ENCODE measurements at regions not wholly inside any gene's neighbourhood (a gene's known extent, or its start where the extent isn't known, plus 50 kb on each side); places are given as distances from the start of the nearest gene placed in this dataset.

DNA sequence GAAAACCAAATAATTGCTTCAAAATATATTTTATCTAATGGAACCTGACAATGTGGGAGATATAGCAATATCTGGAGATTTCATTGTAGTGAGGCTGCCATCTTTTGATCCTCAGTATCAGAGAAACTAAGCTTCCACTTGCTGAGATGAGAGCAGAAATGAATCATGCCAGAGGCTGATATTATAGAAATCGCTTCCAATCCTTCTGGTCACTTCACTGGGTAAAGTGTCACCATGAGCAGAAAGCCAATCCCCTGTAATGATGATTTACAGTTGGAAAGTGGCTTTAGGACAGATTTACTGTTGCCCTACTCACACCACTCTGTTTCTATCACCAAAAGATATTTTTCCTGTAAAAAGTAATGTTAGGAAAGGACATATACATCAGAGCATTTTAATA is 365.0 kb upstream of the VRK2 start:
- no peaks in the 10 kb centered on the region for H3K4me1 ChIP-seq
- no peak for ATAC-seq
- no peaks in the 10 kb centered on the region for H3K36me3 ChIP-seq
- H3K4me3 ChIP-seq, result no peak overlapping the region
- WGBS, 2 donors (ENCODE audit: low coverage in 1 of 2), result 88 to 100% methylated on average over 1 of the region's 1 CpG
- H3K27ac ChIP-seq, result no peak overlapping the region
- H3K27me3 ChIP-seq, result no peaks in the 10 kb centered on the region
- peaks cover 0 to 2% (median 0%) of the 10 kb centered on the region in 3 donors for H3K9me3 ChIP-seq
- no peak for TF ChIP-seq CTCF (IDR thresholded peaks at IDR 0.05)

GRCh38 chr2:57685032-57685431 is 361.6 kb upstream of the VRK2 start:
- no peaks in the 10 kb centered on the region for H3K4me1 ChIP-seq
- H3K27me3 ChIP-seq, result no peaks in the 10 kb centered on the region
- H3K9me3 ChIP-seq, result peaks cover 0 to 18% (median 0%) of the 10 kb centered on the region in 3 donors
- H3K36me3 ChIP-seq, result no peaks in the 10 kb centered on the region
- no peak overlapping the region for H3K27ac ChIP-seq
- H3K4me3 ChIP-seq, result no peak overlapping the region
- no peak for TF ChIP-seq POLR2AphosphoS5 (IDR thresholded peaks at IDR 0.05)
- no peak for TF ChIP-seq CTCF (IDR thresholded peaks at IDR 0.05)
- no peak for TF ChIP-seq EP300 (IDR thresholded peaks at IDR 0.05)
- no peak for TF ChIP-seq POLR2A (IDR thresholded peaks at IDR 0.05)
- WGBS, 2 donors (ENCODE audit: low coverage in 1 of 2), result 81% methylated on average over 2 of the region's 2 CpGs; no CpG with 5 or more reads in 1 of the 2 donors
- no peak for ATAC-seq

DNA sequence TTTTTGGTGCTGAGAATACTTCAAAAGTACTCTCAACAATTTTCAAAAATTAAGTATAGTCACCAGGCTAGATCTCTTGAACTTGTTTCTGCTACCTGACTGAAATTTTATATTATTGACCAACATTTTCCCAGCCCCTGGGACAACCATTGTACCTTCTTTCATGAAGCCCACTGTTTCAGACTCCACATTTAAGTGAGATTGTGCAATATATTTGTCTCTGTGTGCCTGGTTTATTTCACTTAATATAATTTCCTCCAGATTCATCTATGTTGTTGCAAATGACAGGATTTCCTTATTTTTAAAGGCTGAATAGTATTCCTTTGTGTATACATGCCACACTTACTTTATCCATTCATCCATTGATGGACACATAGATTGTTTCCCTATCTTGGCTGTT is 354.2 kb upstream of the VRK2 start:
- peaks cover 0 to 14% (median 0%) of the 10 kb centered on the region in 3 donors for H3K9me3 ChIP-seq
- H3K4me3 ChIP-seq, result no peak overlapping the region
- no peak for ATAC-seq
- no peaks in the 10 kb centered on the region for H3K27me3 ChIP-seq
- no peaks in the 10 kb centered on the region for H3K36me3 ChIP-seq
- no peak overlapping the region for H3K27ac ChIP-seq
- TF ChIP-seq CTCF (IDR thresholded peaks at IDR 0.05) (no peak), POLR2AphosphoS5 (IDR thresholded peaks at IDR 0.05) (no peak), EP300 (IDR thresholded peaks at IDR 0.05) (no peak), POLR2A (IDR thresholded peaks at IDR 0.05) (no peak)
- no peaks in the 10 kb centered on the region for H3K4me1 ChIP-seq

- TF ChIP-seq EP300 (IDR thresholded peaks at IDR 0.05) (no peak), POLR2AphosphoS5 (IDR thresholded peaks at IDR 0.05) (no peak), CTCF (IDR thresholded peaks at IDR 0.05) (no peak), POLR2A (IDR thresholded peaks at IDR 0.05) (no peak)
- no peak for ATAC-seq
- H3K4me1 ChIP-seq, result no peaks in the 10 kb centered on the region
- H3K36me3 ChIP-seq, result no peaks in the 10 kb centered on the region
- no peak overlapping the region for H3K4me3 ChIP-seq
- peaks cover 0 to 9% (median 0%) of the 10 kb centered on the region in 3 donors for H3K9me3 ChIP-seq
- no peak overlapping the region for H3K27ac ChIP-seq
- H3K27me3 ChIP-seq, result no peaks in the 10 kb centered on the region
Observed at GRCh38 chr2:57693177-57693576, 353.4 kb upstream of the VRK2 start.

DNA sequence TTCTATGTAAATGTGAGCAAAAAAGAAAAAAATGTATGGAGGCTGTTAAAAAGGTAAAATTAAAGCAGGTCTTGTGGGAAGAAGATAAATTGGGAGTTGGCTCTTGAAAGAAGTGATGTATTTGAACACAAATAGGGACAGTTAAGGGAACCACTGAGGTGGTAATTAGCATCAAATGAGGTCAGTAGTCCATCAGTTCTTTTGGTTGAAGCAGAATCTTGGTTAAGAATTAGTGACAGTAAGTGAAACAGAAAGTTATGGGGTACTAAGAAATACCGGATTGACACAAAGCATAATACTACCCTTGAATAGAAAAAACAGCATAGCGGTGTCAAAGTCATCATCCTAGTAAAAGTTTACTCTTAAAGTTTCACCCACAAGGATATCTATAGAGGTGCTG is 352.6 kb upstream of the VRK2 start:
- no peaks in the 10 kb centered on the region for H3K27me3 ChIP-seq
- no peak for ATAC-seq
- WGBS, 2 donors (ENCODE audit: low coverage in 1 of 2), result 83 to 87% methylated on average over 2 of the region's 2 CpGs
- no peaks in the 10 kb centered on the region for H3K4me1 ChIP-seq
- no peak overlapping the region for H3K4me3 ChIP-seq
- TF ChIP-seq POLR2A (IDR thresholded peaks at IDR 0.05), result no peak
- H3K27ac ChIP-seq, result no peak overlapping the region
- H3K9me3 ChIP-seq, result peaks cover 0 to 9% (median 0%) of the 10 kb centered on the region in 3 donors
- no peaks in the 10 kb centered on the region for H3K36me3 ChIP-seq

DNA sequence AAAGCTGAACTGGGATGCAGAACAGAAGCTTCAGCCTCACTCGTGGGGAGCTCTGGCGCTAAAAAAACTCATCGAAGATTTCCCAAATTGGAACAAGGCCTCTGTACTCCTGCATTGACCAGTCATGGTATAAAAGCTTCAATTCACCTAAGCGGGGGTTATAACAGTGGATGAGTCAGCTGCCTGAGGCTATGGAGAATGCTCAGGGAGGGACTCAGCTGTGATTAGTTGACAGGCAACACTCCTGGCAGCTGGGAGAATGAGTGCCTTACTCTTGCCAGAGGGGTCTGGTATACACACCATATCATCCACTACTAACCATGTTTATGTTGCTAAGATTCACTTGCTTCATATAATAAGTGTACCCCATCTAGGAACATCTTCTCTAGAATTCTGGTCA is 350.6 kb upstream of the VRK2 start:
- H3K27ac ChIP-seq, result no peak overlapping the region
- 82 to 83% methylated on average over 2 to 4 of the region's 4 CpGs for WGBS, 2 donors (ENCODE audit: low coverage in 1 of 2)

More for the DNA sequence above, 350.6 kb upstream of the VRK2 start:
- ATAC-seq, result no peak
- H3K4me1 ChIP-seq, result no peaks in the 10 kb centered on the region
- H3K9me3 ChIP-seq, result no peaks in the 10 kb centered on the region
- TF ChIP-seq CTCF (IDR thresholded peaks at IDR 0.05) (no peak), POLR2A (IDR thresholded peaks at IDR 0.05) (no peak), EP300 (IDR thresholded peaks at IDR 0.05) (no peak), POLR2AphosphoS5 (IDR thresholded peaks at IDR 0.05) (no peak)
- no peaks in the 10 kb centered on the region for H3K27me3 ChIP-seq
- H3K36me3 ChIP-seq, result no peaks in the 10 kb centered on the region
- no peak overlapping the region for H3K4me3 ChIP-seq
